HG03103 (cell line): ENCODE measurements at regions not wholly inside any gene's neighbourhood (a gene's known extent, or its start where the extent isn't known, plus 50 kb on each side); places are given as distances from the start of the nearest gene placed in this dataset.
"Not testable (repeated sequence)": the region's sequence is repeated elsewhere in the genome, so short reads cannot be mapped to it uniquely, and the experiment has no call there.

Experiments used
- ATAC-seq: cut with Tn5 transposase; IDR thresholded peaks from one replicate; pipeline ENCODE4 v1.9.1; 2021; ENCODE audit warnings: low read depth; ENCODE audit not compliant: unreplicated experiment

DNA sequence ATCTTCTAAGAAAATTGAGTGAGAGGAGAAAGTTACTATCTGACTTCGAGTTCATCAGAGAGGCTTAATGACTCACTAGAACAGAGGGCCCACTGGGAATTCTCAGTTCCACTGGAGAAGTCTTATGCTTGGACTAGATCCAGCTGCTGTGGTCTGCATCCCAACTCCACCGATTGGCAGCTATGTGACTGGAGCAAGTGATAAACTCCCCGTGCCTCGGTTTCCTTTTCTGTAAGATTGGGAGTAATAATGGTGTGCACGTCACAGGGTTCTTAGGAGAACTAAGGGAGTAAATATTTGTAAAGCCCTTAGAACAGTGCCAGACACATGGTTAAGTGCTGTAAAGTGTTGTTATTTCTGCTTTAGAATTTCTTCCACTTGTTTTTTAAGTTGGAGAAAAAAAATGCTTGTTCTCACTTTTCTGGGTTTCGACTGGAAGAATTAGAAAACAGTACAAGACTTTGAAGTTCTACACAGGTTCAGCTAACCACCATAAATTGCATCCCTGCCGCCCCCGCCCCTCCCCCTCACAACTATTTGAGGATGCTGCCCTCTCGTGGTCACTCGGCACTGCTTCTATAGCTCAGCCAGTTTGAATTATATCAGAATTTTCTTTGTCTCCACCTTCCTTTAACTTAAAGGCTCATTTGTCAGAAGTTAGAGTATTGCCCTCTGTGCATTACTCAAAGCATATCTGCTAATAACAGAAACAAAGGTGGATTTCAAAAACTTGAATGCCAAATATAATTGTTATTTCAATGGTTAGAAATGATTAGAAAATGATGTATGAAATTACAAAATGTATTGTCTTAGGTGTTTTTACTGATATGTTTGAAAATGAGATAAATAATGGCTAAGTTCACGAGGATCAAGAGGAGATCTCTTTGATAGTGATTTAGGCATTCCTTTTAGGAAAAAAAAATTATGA is 95.0 kb upstream of the IFNGR1 start:
- ATAC-seq = no peak

DNA sequence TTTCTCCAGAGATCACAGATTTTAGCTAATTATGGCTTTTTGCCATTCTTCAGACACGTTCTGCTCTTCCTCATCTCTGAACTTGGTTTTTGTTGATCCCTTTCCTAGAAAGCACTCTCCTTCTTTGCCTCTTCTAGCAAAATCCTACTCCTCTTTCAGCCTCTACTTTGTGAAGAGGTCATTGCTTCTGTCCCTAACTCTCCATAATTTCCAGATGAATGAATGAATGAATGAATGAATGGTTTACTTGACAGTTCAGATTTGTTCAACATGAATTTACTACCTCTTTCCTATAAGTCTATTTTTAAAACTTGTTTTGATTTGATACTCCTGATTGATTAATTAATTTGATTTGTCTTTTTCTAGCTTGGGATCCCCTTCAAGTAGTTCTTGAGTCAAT is 94.0 kb upstream of the IFNGR1 start:
- no peak for ATAC-seq

DNA sequence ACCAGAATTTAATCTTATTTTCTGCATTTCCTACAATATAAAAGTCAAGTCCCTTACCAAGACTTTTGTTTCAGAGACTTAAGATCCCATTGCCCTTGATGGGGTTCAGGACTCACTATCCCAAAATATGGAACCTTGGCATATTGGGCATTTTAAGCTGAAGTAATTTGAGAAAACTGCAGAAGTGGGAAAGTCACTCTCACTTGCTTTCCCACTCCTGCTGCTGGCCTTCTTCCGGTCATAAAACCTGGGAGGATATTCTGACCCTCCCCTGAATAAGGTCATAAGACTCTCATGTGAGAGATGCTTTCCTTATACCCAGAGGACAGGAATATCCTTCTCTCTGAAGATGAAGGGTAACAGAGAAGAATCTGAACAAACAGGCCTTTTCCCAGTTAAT is 92.8 kb upstream of the IFNGR1 start:
- ATAC-seq = no peak

DNA sequence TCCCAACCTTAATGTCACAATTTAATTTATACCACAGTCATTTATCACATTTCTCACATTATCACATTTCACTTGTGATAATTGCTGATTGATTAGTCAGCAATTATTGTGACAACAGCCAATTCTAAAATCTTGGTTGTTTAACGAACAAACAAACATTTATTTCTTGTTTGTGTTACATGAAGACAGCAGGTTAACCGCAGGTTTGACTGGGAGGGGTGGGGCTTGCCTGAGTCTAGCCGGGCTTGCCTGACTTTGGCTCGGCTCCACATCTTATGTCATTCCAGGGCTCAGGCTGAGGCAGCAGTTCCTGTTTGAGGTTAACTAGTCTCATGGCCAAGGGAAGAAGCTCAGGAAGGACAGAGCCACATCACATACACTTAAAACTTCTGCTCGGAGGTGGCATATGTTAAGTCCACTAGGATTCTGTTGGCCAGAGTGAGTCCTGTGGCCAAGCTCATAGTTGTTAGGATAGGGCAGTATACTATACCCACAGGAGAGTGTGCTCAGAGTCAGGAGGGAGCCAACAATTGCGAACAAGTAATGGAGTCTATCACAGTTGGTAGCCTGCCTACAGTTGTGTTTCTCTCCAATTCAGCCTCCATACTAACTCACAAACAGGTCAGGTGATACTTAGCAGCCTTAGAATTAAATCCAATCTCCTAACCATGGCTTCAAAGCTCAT is 90.0 kb upstream of the IFNGR1 start:
- no peak for ATAC-seq

DNA sequence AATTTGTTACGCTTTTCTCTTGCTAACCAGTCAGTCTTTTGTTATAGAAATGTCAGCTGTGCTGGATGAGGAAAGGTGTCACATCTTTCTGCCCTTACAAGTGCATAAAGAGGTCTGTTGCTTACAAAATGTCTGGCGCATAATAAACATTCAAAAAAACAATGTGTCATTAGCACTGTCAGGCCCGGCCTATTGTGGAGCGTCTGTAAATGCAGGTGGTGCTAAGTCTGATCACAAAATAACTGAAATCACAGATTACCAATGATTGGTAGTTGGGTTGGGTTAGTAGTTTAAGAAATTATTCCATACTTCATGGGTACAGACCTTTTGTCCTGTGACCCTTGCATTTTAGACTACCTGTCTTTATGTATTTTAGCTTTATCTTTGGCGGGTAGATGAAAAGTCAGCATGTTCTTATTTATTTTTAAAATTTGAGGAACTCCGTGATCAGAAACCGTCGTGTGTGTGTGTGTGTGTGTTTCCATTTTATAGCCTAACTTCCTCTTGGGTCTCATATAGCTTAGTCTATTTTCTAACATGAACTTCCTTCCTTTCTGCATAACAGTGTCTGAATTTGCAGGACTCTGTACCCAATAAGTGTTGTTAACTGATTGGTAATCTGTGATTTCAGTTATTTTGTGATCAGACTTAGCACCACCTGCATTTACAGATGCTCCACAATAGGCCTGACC is 88.1 kb upstream of the IFNGR1 start:
- ATAC-seq = no peak

DNA sequence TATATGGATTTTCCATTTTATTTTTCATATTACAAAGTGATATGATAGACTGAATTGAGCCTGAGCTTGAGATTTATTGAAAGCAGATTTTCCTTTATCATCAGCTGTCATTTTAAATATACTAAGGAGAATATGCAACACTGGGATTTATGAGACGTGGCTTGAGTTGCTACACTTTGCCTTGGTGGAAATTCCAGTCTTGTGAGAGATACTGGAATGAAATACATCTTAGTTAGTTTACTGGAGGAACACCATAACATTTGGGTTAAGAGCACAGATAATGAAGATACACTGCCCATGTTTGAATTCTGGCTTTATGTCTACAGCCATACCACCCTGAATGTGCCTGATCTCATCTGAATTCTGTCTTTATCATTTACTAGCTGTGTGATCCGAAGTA is 86.5 kb upstream of the IFNGR1 start:
- no peak for ATAC-seq

DNA sequence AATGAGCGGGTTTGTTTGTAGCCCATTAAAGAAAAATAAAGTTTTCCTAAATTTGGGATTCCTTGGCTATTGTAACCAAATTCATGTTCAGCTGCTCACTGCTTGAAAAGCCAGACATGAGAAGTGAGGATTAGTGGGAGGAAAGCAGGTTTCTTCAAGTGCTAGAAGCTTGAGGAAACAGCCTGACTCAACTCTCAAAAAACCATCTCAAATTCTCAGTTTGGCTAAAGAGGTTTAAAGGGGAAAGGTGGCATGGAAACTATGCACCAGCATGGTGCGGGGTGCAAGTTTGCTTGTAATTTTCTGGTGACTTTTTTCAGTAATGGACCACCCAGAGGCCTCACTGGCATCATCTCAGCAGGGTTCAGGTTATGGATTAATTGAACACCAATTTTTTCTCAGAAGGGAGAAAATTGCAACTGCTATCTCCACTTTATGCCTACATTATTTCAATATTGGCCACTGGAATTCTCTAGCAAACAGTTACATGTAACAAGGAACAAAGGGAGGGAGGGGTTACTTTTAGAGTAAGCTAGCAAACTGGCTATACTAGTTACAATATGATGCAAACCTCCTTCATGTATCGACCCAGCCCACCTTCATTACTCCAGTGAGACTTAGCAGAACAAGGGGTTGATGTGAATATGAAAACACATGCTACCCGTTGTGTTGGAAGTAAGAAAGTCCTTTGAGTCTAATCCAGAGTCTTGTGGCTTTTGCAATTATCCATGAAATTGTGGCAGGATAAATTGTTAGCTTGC is 85.0 kb upstream of the IFNGR1 start:
- ATAC-seq = no peak

DNA sequence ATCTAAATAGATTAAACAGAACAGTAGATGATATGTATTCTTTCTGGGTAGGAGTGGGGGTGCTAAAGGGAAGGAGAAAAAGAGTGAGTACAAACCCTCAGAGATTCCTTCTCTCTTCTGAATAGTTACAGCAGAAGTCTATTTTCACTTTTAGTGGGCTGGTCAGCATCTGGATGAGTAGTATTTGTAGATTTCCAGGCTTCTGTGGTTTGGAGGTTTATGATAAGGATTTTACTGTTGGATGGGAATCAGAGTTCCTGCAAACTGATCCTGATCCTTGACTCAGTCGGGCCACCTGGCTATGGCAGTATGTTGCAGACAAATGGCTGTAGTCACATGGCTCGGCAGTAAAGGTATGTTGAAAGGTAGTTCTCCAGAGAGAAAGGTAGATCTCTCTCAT is 84.3 kb upstream of the IFNGR1 start:
- ATAC-seq = no peak

DNA sequence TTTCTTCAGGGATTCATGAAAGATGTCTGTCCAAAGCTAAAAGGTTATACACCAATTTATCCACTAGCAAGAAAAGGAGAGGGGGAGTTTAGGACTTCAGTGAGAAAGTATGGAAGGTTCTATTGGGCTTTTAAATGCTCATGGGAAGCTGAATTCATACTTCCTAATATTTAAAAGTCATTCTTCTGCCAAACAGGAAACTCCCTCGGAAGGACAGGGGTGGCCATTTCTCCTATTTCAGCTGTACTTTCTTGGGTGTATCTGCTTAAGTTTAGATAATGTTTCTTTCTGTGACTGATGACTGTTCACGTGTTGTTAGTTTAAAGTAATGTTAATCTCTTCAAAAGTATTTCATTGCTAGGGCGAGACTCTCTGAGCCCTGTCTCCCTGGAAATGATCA is 80.5 kb upstream of the IFNGR1 start:
- no peak for ATAC-seq

DNA sequence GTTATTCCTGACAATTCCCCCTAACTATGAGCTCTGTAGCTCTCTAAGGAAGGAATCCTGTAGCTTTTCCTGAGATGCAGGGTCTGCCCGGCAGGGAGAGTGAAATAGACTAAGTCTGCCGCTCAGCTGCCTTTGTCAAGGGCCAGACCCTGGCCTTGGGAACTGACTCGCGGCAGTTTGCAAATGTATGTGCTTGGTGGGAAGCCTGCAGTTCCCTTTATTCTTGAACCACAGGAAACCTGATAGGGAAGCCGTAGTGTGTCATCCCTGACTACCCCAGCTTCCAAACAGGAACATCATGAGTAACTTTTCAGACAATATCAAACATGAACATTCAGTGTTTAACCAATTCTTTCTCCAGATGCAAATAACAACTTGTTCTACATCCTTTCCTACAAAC is 78.7 kb upstream of the IFNGR1 start:
- ATAC-seq = no peak

DNA sequence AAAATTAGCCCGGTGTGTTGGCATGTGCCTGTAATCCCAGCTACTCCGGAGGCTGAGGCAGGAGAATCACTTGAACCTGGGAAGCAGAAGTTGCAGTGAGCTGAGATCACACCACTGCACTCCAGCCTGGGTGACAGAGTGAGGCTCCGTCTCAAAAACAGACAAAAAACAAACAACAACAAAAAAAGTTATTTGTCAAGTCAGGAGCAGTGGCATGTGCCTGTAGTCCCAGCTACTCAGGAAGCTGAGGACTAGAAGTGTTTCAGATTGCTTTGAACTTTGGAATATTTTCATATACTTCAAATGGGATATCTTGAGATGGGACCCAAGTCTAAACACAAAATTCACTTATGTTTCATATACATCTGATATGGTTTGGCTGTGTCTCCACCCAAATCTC is 73.1 kb upstream of the IFNGR1 start:
- ATAC-seq = not testable (repeated sequence)

DNA sequence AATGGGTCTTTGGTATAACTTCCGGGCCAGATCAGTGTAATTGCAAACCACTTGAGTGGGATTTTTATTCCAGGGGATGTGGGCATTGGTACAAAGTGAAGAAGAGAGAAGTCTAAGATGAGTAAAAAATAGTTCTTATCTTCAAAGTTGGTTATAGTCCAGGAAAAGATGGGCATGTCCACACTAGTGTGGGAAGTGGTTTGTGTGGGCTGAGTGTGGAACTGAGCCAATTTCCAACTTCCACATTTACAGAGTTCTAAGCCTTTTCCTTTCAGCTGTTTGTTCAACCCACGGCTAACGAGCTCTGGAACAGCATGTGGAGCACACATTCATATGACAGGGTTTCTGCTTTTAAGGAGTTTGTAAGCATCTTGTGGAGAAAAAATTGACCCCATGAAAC is 72.3 kb upstream of the IFNGR1 start:
- ATAC-seq = no peak

DNA sequence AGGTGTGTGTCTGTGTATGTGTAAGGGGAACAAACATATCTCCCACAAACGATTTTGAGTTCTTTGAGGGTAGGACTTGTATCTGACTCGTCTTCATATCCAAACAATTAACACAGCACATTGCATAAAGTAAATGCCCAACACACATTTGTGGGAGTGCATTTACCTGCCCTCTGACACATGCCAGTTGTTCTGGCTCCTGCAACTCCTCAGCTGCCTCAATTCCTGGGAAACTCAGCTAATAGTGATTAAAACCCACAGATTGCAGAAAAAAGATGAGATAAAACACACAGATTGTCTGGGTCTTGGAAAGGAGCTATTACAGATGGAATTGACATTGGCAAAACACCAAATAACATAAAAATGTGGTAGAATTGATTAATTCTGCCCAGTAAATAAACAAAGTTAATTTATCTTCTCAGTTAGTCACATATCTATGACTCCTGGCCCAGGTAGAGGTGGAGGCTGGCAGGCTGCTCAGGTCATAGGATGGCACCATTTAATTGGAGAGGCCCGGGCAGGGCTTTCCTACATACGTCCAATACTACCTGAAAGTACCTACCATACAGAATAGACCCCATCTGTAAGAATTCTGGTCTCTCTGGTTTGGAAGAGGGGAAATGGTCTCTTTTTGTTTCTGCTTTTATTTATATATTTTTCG is 71.5 kb upstream of the IFNGR1 start:
- no peak for ATAC-seq

DNA sequence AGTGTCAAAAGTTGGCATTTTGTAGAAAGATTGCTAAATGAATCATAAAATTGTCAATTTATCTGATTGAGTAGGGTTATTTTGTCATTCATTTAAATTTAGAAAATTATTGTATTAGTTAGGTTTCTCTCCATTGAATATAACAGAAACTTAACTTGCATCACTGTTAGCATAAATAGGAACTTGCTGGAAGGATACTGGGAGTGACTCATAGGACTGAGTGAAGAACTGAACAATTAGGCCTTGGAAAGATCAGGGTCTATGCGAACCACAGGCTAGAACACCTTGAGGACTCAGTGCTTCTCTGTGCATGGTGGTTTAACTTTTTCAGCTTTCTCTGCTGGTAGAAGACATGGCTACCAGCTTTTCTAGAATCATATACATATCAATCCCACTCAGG is 67.7 kb upstream of the IFNGR1 start:
- no peak for ATAC-seq

DNA sequence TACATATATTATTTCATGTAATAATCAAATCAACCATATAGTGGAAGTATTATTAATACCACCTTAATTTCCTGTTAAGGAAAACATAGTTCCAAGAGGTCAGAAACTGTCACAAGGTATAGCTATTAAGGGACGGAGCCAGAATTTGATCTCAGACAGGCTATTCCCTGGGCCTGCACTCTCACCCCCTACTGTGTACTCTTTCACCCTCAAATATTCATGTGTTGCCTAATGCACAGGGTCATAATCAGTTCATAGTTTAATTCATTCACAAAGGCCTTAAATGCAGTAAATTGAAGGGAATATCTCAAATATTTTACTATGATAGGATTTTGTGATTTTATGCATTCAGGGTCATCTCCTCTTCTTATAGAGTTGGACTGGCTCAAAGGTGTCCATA is 67.2 kb upstream of the IFNGR1 start:
- no peak for ATAC-seq

DNA sequence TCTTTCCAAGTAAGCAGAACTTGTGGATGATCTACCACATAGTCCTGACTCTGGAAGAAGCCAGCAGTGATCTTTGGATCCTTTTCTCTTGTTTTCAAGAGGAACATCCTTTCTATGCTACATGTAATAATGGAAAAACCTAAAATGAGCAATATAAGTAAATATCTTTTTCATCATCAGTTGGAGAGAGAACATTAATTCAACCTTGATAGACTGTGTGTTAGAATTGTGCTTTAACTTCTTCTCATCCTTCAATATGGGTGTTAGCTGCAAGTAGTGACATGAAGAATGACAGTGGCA is 65.6 kb upstream of the IFNGR1 start:
- no peak for ATAC-seq

DNA sequence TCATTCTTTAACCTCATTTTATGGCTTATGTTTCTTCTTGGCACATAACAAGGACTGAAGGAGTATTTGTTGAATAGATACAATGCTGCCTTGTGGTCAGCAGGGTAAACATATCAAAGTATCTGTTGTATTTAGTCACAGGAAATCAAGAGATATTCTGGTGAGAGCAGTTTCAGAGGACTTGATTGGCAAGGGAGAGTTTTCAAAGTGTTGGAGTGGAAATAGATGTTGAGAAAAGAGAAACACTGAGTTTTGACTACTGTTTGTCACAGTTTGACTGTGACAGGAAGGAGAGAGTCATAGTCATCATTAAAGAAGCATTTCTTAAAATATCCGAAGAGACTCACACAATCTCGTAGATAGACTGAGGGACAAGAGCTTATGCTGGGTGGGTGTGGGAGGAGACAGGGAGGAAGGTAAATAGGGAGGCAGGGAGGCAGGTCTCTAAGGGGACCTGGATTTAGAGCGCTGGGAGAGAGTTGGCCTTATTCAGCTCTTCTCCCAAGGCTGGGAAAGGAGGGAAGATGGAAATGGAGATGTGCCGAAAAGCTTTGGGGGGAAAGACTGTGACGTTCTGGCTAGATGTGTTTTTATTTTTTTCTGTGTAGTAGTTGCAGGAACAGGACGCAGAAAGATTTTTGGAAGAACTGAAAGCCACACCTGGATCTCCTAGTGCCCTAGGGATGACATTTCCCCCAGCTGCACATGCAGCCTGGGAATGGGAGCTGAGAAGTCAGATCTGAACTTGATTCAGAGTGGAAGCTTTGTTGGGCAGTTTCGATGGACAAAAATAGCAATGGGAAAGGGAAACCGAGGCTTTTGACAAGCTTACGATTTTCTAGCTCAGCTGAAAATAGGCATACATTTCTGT is 65.0 kb upstream of the IFNGR1 start:
- ATAC-seq = peak; percentile 57

DNA sequence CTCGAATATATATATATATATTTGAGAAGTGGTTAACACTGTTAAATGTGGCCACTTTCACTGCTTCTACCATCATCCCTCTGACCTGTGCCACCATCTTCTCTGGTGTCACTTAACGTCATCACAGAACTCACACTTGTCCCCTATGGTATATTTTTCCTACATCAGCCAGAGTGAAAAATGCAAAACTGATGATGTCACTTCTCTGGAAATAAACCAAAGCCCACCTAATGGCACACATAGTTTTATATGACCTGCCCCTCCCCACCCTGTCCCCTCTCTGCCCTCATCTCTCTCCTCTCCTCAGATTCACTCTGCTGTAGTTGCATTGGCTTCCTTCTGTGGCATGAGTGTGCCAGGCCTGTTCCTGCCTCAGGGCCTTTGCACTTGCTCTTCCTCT is 63.9 kb upstream of the IFNGR1 start:
- ATAC-seq = no peak

DNA sequence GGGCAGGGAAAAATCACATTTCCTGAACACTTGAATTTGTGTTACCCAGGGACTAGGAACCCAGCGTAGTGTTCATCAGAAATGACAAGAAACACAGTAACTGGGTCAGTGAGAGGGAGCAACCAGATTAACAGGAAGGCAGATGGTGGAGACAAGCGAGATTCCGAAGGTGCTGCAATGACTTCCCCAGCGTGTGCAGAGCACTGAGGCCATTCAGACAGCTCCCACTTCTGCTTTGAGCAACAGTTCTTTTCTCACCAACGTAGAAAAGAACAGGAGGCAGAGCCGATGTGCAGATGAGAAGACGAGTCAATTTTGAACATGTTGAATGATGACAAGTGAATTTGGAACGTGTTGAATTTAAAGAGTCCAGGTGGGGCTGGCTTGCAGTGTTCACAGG is 63.1 kb upstream of the IFNGR1 start:
- ATAC-seq = no peak

DNA sequence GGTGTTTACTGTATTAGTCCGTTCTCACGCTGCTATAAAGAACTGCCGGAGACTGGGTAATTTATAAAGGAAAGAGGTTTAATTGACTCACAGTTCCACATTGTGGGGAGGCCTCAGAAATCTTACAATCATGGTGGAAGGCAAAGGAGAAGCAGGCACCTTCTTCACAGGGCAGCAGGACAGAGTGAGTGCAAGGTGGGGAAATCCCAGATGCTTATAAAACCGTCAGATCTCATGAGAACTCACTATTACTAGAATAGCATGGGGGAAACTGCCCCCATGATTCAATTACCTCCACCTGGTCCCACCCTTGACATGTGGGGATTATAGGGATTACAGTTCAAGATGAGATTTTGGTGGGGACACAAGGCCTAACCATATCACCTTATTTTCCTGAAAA is 60.1 kb upstream of the IFNGR1 start:
- ATAC-seq = not testable (repeated sequence)
